ENCODE measurements at regions not wholly inside any gene's neighbourhood (a gene's known extent, or its start where the extent isn't known, plus 50 kb on each side); places are given as distances from the start of the nearest gene placed in this dataset.

- TF ChIP-seq EP300 (IDR thresholded peaks at IDR 0.05; ENCODE audit: borderline replicate concordance in 1 of 2, low read depth in 1 of 2, low read length in 1 of 2) (no peak), CTCF (IDR thresholded peaks at IDR 0.05) (no peak), SIN3A (IDR thresholded peaks at IDR 0.05; ENCODE audit: borderline replicate concordance, low read depth, low read length) (no peak), GABPA (IDR thresholded peaks at IDR 0.05; ENCODE audit: low read depth) (no peak), NRF1 (IDR thresholded peaks at IDR 0.05; ENCODE audit: low read depth, low read length) (no peak), CHD2 (IDR thresholded peaks at IDR 0.05; ENCODE audit: low read length, partially characterized antibody) (no peak), MXI1 (IDR thresholded peaks at IDR 0.05; ENCODE audit: low read depth, low read length) (no peak)
These were observed 462.8 kb downstream of the MID1IP1 start for GRCh38 chrX:39264023-39264422.
